ENCODE measurements at regions not wholly inside any gene's neighbourhood (a gene's known extent, or its start where the extent isn't known, plus 50 kb on each side); places are given as distances from the start of the nearest gene placed in this dataset.

- DNase-seq (ENCODE audit: low spot score): no peak
Measured at GRCh38 chr1:232310541-232310940, 319.4 kb downstream of the SIPA1L2 start.

GRCh38 chr1:232308616-232309015 is 321.3 kb downstream of the SIPA1L2 start:
- DNase-seq (ENCODE audit: low spot score): no peak

- no peak for DNase-seq (ENCODE audit: low spot score)
Measured at GRCh38 chr1:232307296-232308017, 322.5 kb downstream of the SIPA1L2 start.

GRCh38 chr1:232306269-232306961 is 323.5 kb downstream of the SIPA1L2 start:
- peak; percentile 22 for DNase-seq (ENCODE audit: low spot score)

GRCh38 chr1:232305050-232305449 is 324.9 kb downstream of the SIPA1L2 start:
- no peak for DNase-seq (ENCODE audit: low spot score)

GRCh38 chr1:232303222-232303620 is 326.7 kb downstream of the SIPA1L2 start:
- DNase-seq (ENCODE audit: low spot score): no peak

- no peak for DNase-seq (ENCODE audit: low spot score)
Measured at GRCh38 chr1:232302376-232303221, 327.3 kb downstream of the SIPA1L2 start.

- DNase-seq (ENCODE audit: low spot score): no peak
Measured at GRCh38 chr1:232301246-232301645, 328.7 kb downstream of the SIPA1L2 start.

- DNase-seq (ENCODE audit: low spot score): no peak
Measured at GRCh38 chr1:232300466-232300865, 329.5 kb downstream of the SIPA1L2 start.

GRCh38 chr1:232296461-232296860 is 333.5 kb downstream of the SIPA1L2 start:
- DNase-seq (ENCODE audit: low spot score): no peak

GRCh38 chr1:232293361-232293760 is 336.6 kb downstream of the SIPA1L2 start:
- DNase-seq (ENCODE audit: low spot score): no peak

GRCh38 chr1:232292818-232293217 is 337.1 kb downstream of the SIPA1L2 start:
- no peak for DNase-seq (ENCODE audit: low spot score)

GRCh38 chr1:232292239-232292638 is 337.7 kb downstream of the SIPA1L2 start:
- no peak for DNase-seq (ENCODE audit: low spot score)

- DNase-seq (ENCODE audit: low spot score): no peak
Measured at GRCh38 chr1:232291681-232292080, 338.3 kb downstream of the SIPA1L2 start.

GRCh38 chr1:232291261-232291660 is 338.7 kb downstream of the SIPA1L2 start:
- no peak for DNase-seq (ENCODE audit: low spot score)

GRCh38 chr1:232290570-232290969 is 339.4 kb downstream of the SIPA1L2 start:
- no peak for DNase-seq (ENCODE audit: low spot score)

- DNase-seq (ENCODE audit: low spot score): no peak
Measured at GRCh38 chr1:232287676-232288569, 342.0 kb downstream of the SIPA1L2 start.

GRCh38 chr1:232285138-232285537 is 344.8 kb downstream of the SIPA1L2 start:
- DNase-seq (ENCODE audit: low spot score): no peak

GRCh38 chr1:232283864-232284263 is 346.1 kb downstream of the SIPA1L2 start:
- peak; percentile 53 for DNase-seq (ENCODE audit: low spot score)

- DNase-seq (ENCODE audit: low spot score): no peak
Measured at GRCh38 chr1:232282498-232282897, 347.4 kb downstream of the SIPA1L2 start.

GRCh38 chr1:232280910-232281309 is 349.0 kb downstream of the SIPA1L2 start:
- DNase-seq (ENCODE audit: low spot score): no peak

Measured in COLO829 (cell line).